ENCODE measurements at regions not wholly inside any gene's neighbourhood (a gene's known extent, or its start where the extent isn't known, plus 50 kb on each side); places are given as distances from the start of the nearest gene placed in this dataset.

GRCh38 chr3:163813935-163814334, 1264.4 kb downstream of the SI start:
- no peak for DNase-seq (ENCODE audit: low read depth)
- TF ChIP-seq CTCF (conservative IDR thresholded peaks at IDR 0.05; ENCODE audit: low read depth, low read length): no peak
- no peak overlapping the region for H3K4me3 ChIP-seq (ENCODE audit: low read depth, low read length)

- no peak for DNase-seq (ENCODE audit: low read depth)
- no peak overlapping the region for H3K4me3 ChIP-seq (ENCODE audit: low read depth, low read length)
- TF ChIP-seq CTCF (conservative IDR thresholded peaks at IDR 0.05; ENCODE audit: low read depth, low read length): no peak
Measured at GRCh38 chr3:163812006-163812405, 1266.3 kb downstream of the SI start.

- no peak overlapping the region for H3K4me3 ChIP-seq (ENCODE audit: low read depth, low read length)
- DNase-seq (ENCODE audit: low read depth): no peak
- TF ChIP-seq CTCF (conservative IDR thresholded peaks at IDR 0.05; ENCODE audit: low read depth, low read length): no peak
Measured at GRCh38 chr3:163809540-163809993, 1268.7 kb downstream of the SI start.

- DNase-seq (ENCODE audit: low read depth): no peak
- TF ChIP-seq CTCF (conservative IDR thresholded peaks at IDR 0.05; ENCODE audit: low read depth, low read length): no peak
Measured at GRCh38 chr3:163786416-163786815, 1291.9 kb downstream of the SI start.

GRCh38 chr3:163785693-163786092, 1292.6 kb downstream of the SI start:
- TF ChIP-seq CTCF (conservative IDR thresholded peaks at IDR 0.05; ENCODE audit: low read depth, low read length): peak; percentile 15
- no peak overlapping the region for H3K4me3 ChIP-seq (ENCODE audit: low read depth, low read length)
- DNase-seq (ENCODE audit: low read depth): peak; percentile 1

More at GRCh38 chr3:163786416-163786815, 1291.9 kb downstream of the SI start:
- no peak overlapping the region for H3K4me3 ChIP-seq (ENCODE audit: low read depth, low read length)

- TF ChIP-seq CTCF (conservative IDR thresholded peaks at IDR 0.05; ENCODE audit: low read depth, low read length): no peak
Measured at GRCh38 chr3:163779396-163780344, 1298.6 kb downstream of the SI start.

GRCh38 chr3:163776743-163777142, 1301.6 kb downstream of the SI start:
- TF ChIP-seq CTCF (conservative IDR thresholded peaks at IDR 0.05; ENCODE audit: low read depth, low read length): no peak
- H3K4me3 ChIP-seq (ENCODE audit: low read depth, low read length): no peak overlapping the region
- DNase-seq (ENCODE audit: low read depth): no peak

More at GRCh38 chr3:163779396-163780344, 1298.6 kb downstream of the SI start:
- no peak overlapping the region for H3K4me3 ChIP-seq (ENCODE audit: low read depth, low read length)
- no peak for DNase-seq (ENCODE audit: low read depth)
